ENCODE measurements at regions not wholly inside any gene's neighbourhood (a gene's known extent, or its start where the extent isn't known, plus 50 kb on each side); places are given as distances from the start of the nearest gene placed in this dataset. TPM values are rescaled to one million over a fixed set of nuclear protein-coding genes. Genes with fewer than 3 reads are reported as not detected.
"Not testable (repeated sequence)": the region's sequence is repeated elsewhere in the genome, so short reads cannot be mapped to it uniquely, and the experiment has no call there.

- H2BK120ac ChIP-seq (ENCODE audit: low read depth, low read length); H3K23ac ChIP-seq (ENCODE audit: low read length); H2AK5ac ChIP-seq (ENCODE audit: low read length); H4K8ac ChIP-seq (ENCODE audit: low read depth, low read length); H3K4me1 ChIP-seq (ENCODE audit: control insufficient read depth, low read depth, low read length); H4K5ac ChIP-seq (ENCODE audit: low read length); H3K56ac ChIP-seq (ENCODE audit: low read length); H3K4ac ChIP-seq (ENCODE audit: low read depth, low read length); H3K27ac ChIP-seq (ENCODE audit: low read depth, low read length); H3K9ac ChIP-seq (ENCODE audit: low read length); DNase-seq; H3K4me2 ChIP-seq (ENCODE audit: low read length); H3K79me2 ChIP-seq (ENCODE audit: control insufficient read depth, insufficient read depth, low read length); H3K27me3 ChIP-seq (ENCODE audit: insufficient read depth, low read length, poor library complexity); H2BK5ac ChIP-seq (ENCODE audit: low read length); H3K4me3 ChIP-seq (ENCODE audit: low read length); H3K18ac ChIP-seq (ENCODE audit: low read length); H2BK15ac ChIP-seq (replicated peaks; ENCODE audit: low read depth); H3K36me3 ChIP-seq (ENCODE audit: control insufficient read depth, insufficient read depth, low read length); H3K79me1 ChIP-seq (ENCODE audit: low read length): not testable (repeated sequence)
- WGBS (ENCODE audit: extremely low coverage, insufficient coverage, low lambda C conversion rate), result no CpG with 5 or more reads among the region's 37 CpGs
Observed at GRCh38 chr1:9941-10717, 441.3 kb downstream of the OR4F29 start.

Small RNA genes lying in the stretch of these regions (small RNA-seq; reads per million reads assigned to genes)
- gene AL627309.7 (ENCODE audit: insufficient read depth) (not detected), gene MIR6859-1 (ENCODE audit: insufficient read depth) (not detected), gene MIR6859-2 (ENCODE audit: insufficient read depth) (not detected), gene RNU6-1100P (ENCODE audit: insufficient read depth) (not detected)

All from mesendoderm (in vitro differentiated cells).